Caco-2 (cell line): ENCODE measurements at regions not wholly inside any gene's neighbourhood (a gene's known extent, or its start where the extent isn't known, plus 50 kb on each side); places are given as distances from the start of the nearest gene placed in this dataset.

Experiments used
- BruUV-seq: library from RNA; stranded (reverse); fragments of 400-500 nt; replicated peaks from 2 replicates; lab custom pipeline; 2021; lab: Mats Ljungman, UMichigan
- CTCF ChIA-PET: fragments of 300-600 bp; sonication (Branson Sonifier 250); formaldehyde crosslinking; loops from one replicate; lab custom pipeline; 2022; ENCODE audit warnings: antibody characterized with exemption; lab: Charles Lee
- POLR2A ChIA-PET: fragments of 300-600 bp; sonication (Branson Sonifier 250); formaldehyde crosslinking; loops from one replicate; lab custom pipeline; 2022; ENCODE audit warnings: antibody characterized with exemption; lab: Charles Lee
- DNase-seq, 2 experiments: peaks; one replicate each; pipeline versions ENCODE4 v3.0.0 to v3.0.0-alpha.2; 2020 to 2022
- H3K27me3 ChIP-seq: replicated peaks from 2 replicates; pipeline ENCODE4 v1.6.0; 2011; ENCODE audit warnings: low read length; ENCODE audit not compliant: control insufficient read depth, insufficient read depth
- H3K36me3 ChIP-seq: 2 replicates; pipeline ENCODE4 v1.5.1; 2011; ENCODE audit warnings: low read length; ENCODE audit not compliant: control insufficient read depth, insufficient read depth
- H3K4me1 ChIP-seq: fragments of 250-450 bp; sonication (Bioruptor Pico); 2 replicates; pipeline ENCODE4 v1.5.1; 2020; ENCODE audit warnings: mild to moderate bottlenecking
- H3K4me3 ChIP-seq: 2 replicates; pipeline ENCODE4 v1.5.1; 2011; ENCODE audit warnings: low read depth, mild to moderate bottlenecking, control low read depth, low read length
- H3K9me3 ChIP-seq: fragments of 250-450 bp; sonication (Bioruptor Pico); 2 replicates; pipeline ENCODE4 v1.5.1; 2020; ENCODE audit warnings: mild to moderate bottlenecking, moderate library complexity
- H3K27ac Mint-ChIP-seq: one replicate; pipeline ENCODE4 v1.8.0; 2022; ENCODE audit warnings: mixed read lengths; ENCODE audit not compliant: unreplicated experiment
- H3K27me3 Mint-ChIP-seq: one replicate; pipeline ENCODE4 v1.8.0; 2022; ENCODE audit warnings: mixed read lengths; ENCODE audit not compliant: insufficient read depth, unreplicated experiment
- H3K36me3 Mint-ChIP-seq: one replicate; pipeline ENCODE4 v1.8.0; 2022; ENCODE audit warnings: mild to moderate bottlenecking, mixed read lengths; ENCODE audit not compliant: insufficient read depth, unreplicated experiment
- H3K4me1 Mint-ChIP-seq: one replicate; pipeline ENCODE4 v1.8.0; 2022; ENCODE audit warnings: low read depth, mixed read lengths; ENCODE audit not compliant: unreplicated experiment
- H3K4me3 Mint-ChIP-seq: one replicate; pipeline ENCODE4 v1.8.0; 2022; ENCODE audit warnings: mild to moderate bottlenecking, moderate library complexity, mixed read lengths; ENCODE audit not compliant: unreplicated experiment
- H3K9me3 Mint-ChIP-seq: one replicate; pipeline ENCODE4 v1.8.0; 2022; ENCODE audit warnings: mixed read lengths; ENCODE audit not compliant: unreplicated experiment
- CTCF ChIP-seq, 2 experiments: fragments of 200-600 bp in 1 of 2; IDR thresholded peaks; 1 replicate in 1 of 2; 2 replicates in 1 of 2; pipeline versions ENCODE4 v1.5.1 to v1.8.0; 2011 to 2022; ENCODE audit warnings: antibody characterized with exemption in 1 of 2, control low read depth in 1 of 2, inconsistent platforms in 1 of 2, low read depth in 1 of 2, low read length in 1 of 2, mild to moderate bottlenecking in 1 of 2, moderate library complexity in 1 of 2; ENCODE audit not compliant: insufficient read depth in 1 of 2, severe bottlenecking in 1 of 2, unreplicated experiment in 1 of 2
- intact Hi-C: fragments of 100-400 bp; cut with micrococcal nuclease; formaldehyde crosslinking; loops from one replicate; pipeline ENCODE4 v1.10.0; 2022; ENCODE audit not compliant: unreplicated experiment

DNA sequence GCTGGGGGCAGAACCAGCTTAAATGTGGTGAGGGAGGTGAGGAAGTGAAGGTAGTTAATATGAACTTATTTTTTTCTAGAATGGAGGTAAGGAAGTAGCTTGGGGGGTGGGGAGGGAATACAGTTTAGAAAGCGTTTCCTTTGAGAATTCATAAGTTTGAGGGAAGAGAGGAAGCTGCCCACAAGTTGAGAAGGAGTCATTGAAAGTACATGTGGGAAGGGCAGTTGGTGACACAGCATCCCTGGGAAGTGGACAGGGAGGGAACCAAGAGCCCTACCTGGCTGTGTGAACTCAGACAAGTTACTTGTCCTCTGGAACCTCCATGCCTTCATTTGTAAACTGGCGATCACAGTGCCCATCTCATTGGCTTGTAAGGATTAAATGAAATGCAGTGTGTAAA, 125.9 kb upstream of the SPON1 start:
- H3K4me3 Mint-ChIP-seq = no peak overlapping the region
- H3K4me1 Mint-ChIP-seq = no peaks in the 10 kb centered on the region
- H3K27ac Mint-ChIP-seq = no peak overlapping the region
- no peak for TF ChIP-seq CTCF (IDR thresholded peaks at IDR 0.05; ENCODE audit: insufficient read depth in 1 of 2, low read depth in 1 of 2, low read length in 1 of 2, severe bottlenecking in 1 of 2, unreplicated experiment in 1 of 2)
- POLR2A ChIA-PET = interaction anchor here (0.6 kb wide), 1 partner anchor 27 kb away, joined by 3 read pairs; no protein-coding TSS in a partner anchor
- Histone ChIP-seq H3K36me3 (no peaks in the 10 kb centered on the region), H3K9me3 (no peaks in the 10 kb centered on the region; the same call in 1 of the 2 replicates), H3K27me3 (no peaks in the 10 kb centered on the region), H3K4me1 (no peaks in the 10 kb centered on the region), H3K4me3 (no peak overlapping the region)
- no peak for DNase-seq
- no peaks in the 10 kb centered on the region for H3K36me3 Mint-ChIP-seq
- H3K9me3 Mint-ChIP-seq = peaks cover 12% of the 10 kb centered on the region
- intact Hi-C loops = no loop called here
- CTCF ChIA-PET = interaction anchor here (0.6 to 0.7 kb wide), 2 partner anchors 11 to 270 kb away, joined by 5 to 12 read pairs; no protein-coding TSS in a partner anchor
- BruUV-seq = no TSS peak
- peaks cover 18% of the 10 kb centered on the region for H3K27me3 Mint-ChIP-seq

GRCh38 chr11:13837286-13837685, 125.2 kb upstream of the SPON1 start:
- BruUV-seq = no TSS peak
- no peak for TF ChIP-seq CTCF (IDR thresholded peaks at IDR 0.05; ENCODE audit: insufficient read depth in 1 of 2, low read depth in 1 of 2, low read length in 1 of 2, severe bottlenecking in 1 of 2, unreplicated experiment in 1 of 2)
- Histone ChIP-seq H3K27me3 (no peaks in the 10 kb centered on the region), H3K4me1 (no peaks in the 10 kb centered on the region), H3K4me3 (no peak overlapping the region), H3K36me3 (no peaks in the 10 kb centered on the region), H3K9me3 (no peaks in the 10 kb centered on the region; the same call in 1 of the 2 replicates)
- H3K27ac Mint-ChIP-seq = no peak overlapping the region
- ChIA-PET POLR2A (no interaction called here), CTCF (no interaction called here)
- peaks cover 18% of the 10 kb centered on the region for H3K27me3 Mint-ChIP-seq
- H3K4me3 Mint-ChIP-seq = no peak overlapping the region
- peaks cover 12% of the 10 kb centered on the region for H3K9me3 Mint-ChIP-seq
- no peaks in the 10 kb centered on the region for H3K36me3 Mint-ChIP-seq
- intact Hi-C loops = no loop called here
- DNase-seq = no peak
- H3K4me1 Mint-ChIP-seq = no peaks in the 10 kb centered on the region

- no TSS peak for BruUV-seq
- no peak overlapping the region for H3K4me3 ChIP-seq
- Mint-ChIP-seq H3K4me1 (no peaks in the 10 kb centered on the region), H3K27ac (no peak overlapping the region), H3K27me3 (peaks cover 22% of the 10 kb centered on the region), H3K36me3 (no peaks in the 10 kb centered on the region), H3K4me3 (no peak overlapping the region), H3K9me3 (peaks cover 10% of the 10 kb centered on the region)
- ChIA-PET POLR2A (no interaction called here), CTCF (no interaction called here)
- no peaks in the 10 kb centered on the region for H3K4me1 ChIP-seq
- no peak for TF ChIP-seq CTCF (IDR thresholded peaks at IDR 0.05; ENCODE audit: insufficient read depth in 1 of 2, low read depth in 1 of 2, low read length in 1 of 2, severe bottlenecking in 1 of 2, unreplicated experiment in 1 of 2)
- H3K27me3 ChIP-seq = no peaks in the 10 kb centered on the region
- DNase-seq = no peak
- intact Hi-C loops = no loop called here
- no peaks in the 10 kb centered on the region; the same call in 1 of the 2 replicates for H3K9me3 ChIP-seq
- no peaks in the 10 kb centered on the region for H3K36me3 ChIP-seq
Observed at GRCh38 chr11:13841393-13841792, 121.1 kb upstream of the SPON1 start.
